ENCODE measurements at regions not wholly inside any gene's neighbourhood (a gene's known extent, or its start where the extent isn't known, plus 50 kb on each side); places are given as distances from the start of the nearest gene placed in this dataset.

DNA sequence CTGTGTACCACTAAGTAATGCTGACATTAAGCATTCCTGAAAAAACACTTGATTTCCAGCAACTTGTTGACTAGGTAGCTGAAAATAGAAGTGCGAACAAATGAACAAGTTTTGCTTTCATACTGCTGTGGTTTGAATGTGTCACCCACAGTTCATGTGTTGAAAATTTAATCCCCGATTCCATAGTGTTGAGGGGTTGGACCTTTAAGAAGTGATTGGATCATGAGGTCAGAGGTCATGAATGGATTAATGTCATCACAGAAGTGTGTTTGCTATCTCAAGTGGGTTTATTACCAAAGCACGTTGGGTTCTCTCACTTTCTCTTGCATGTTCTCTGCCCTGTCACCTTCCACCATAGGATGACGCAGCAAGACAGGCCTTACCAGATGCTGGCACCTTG, 568.5 kb downstream of the UTRN start:
- DNase-seq = peak; percentile 5

DNA sequence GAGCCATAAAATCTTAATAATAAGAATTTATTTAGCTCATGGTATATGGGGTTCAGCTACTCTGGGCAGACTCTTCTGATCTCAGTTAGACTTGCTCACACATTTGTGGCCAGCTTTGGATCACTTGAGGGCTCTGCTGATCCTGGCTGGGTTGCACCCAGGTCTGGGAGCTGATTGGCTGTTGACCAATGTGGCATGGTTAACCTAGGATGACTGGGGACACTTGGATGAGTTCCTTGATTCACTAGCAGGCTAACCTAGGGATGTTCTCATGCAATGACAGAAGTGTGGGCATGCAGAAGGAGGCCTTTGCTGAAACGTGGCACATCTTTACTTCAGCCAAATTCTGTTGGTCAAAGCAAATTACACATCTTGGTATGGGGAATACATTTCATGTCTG, 569.5 kb downstream of the UTRN start:
- no peak for DNase-seq

GRCh38 chr6:144855375-144855774, 570.2 kb downstream of the UTRN start:
- DNase-seq = no peak

- DNase-seq = no peak
These were observed 570.8 kb downstream of the UTRN start for GRCh38 chr6:144855812-144856531.

GRCh38 chr6:144856622-144857021, 571.5 kb downstream of the UTRN start:
- no peak for DNase-seq

DNA sequence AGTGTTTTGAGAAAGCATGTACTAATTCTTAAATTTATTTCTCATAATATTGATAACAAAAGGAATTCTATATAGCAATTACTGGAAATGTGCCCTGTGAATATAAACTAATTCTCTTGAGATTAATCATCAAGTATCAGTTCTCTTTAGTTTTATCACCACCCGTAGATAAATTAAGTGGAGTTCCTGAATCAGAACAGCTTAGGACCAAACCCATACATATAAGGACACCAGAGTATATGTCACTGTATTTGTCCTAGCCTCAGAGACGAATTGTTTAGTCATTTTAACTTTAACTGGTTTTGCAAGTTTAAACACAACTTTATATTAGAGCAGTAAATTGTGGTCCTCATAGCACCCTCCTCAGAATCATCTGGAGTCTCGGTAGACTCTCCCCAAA, 572.0 kb downstream of the UTRN start:
- no peak for DNase-seq

GRCh38 chr6:144862769-144863168, 577.6 kb downstream of the UTRN start:
- no peak for DNase-seq

DNA sequence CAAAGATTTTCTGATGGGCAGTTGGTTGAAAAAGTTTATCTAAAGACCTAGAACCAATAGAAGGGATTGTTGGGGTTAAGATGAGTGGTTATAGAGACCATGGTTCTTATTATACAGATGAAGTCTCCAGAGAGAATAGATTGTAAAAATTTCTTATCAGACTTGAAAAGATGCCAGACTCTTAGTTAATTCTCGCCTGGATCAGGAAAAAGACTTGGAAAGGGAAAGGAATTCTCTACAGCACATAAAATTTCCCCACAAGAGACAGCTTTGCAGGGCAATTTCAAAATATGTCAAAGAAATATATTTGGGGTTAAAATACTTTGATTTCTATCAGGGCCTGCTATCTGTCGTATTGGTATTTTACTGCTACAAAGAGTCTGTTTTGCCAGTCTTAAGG, 582.6 kb downstream of the UTRN start:
- DNase-seq = no peak

GRCh38 chr6:144870782-144871181, 585.6 kb downstream of the UTRN start:
- no peak for DNase-seq

DNA sequence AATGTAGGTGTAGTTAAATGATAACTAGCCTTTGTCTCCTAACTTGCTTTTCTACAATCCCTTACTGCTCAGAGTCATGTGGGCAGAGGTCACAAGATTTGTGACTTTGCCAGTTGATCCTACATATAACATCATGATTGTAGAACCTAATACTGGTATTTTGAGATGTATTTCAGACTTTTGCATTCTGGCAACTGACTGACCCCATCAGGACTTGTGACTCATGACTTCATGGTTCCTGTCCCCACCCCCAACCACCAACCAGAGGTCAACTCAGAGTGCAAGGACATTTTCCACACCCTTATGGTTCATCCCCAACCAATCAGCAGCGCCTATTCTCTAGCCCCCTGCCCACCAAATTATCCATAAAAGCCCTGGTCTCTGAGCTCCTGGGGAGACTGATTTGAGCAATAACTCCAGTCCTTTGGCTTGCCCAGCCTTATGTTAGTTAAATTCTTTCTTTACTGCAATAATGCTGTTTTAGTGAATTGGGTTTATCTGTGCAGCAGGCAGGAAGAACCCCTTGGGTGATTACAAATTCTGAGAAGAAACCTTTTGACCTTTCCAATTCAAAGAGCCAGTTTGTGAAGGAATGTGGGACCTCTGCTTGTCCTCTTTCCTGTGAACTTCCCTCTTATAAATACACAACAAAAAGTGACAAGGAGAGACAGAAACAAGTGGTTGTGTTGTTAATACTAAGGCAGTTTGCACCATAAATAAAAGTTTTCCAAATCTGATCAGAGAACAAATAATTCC, 588.7 kb downstream of the UTRN start:
- DNase-seq = peak; percentile 4

DNA sequence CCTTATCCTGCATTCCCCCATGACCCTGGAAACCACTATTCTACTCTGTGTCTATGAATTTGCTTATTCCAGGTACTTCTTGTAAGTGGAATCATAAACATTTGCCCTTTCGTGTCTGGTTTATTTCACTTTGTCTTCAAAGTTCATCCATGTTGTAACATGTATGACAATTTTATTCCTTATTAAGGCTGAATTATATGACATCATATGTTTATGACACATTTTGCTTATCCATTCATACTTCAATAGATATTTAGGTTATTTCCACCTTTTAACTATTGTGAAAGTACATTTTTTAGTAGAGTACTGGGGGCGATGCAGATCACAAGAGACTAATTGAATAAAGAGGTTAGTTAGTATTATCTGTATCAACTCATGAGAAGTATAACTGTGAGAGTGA, 591.6 kb downstream of the UTRN start:
- no peak for DNase-seq

DNA sequence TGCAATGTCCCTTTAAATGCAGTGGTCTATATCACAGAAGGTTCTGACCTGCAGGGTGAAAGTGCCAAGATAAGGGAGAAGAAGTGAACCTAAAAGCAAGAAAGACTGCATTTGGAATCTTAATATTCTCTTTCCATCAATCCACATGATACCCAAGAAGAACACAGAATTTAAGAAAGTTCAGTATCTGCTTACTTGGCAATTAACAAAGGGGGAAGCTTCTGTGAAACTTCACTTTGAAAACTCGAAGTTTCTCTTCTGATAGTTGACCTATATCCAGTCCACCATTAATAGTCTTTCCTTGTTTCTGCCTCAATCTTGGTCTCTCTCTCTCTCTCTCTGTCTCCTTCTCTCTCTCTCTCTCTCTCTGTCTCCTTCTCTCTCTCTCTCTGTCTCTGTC, 592.0 kb downstream of the UTRN start:
- no peak for DNase-seq

GRCh38 chr6:144878577-144878976, 593.4 kb downstream of the UTRN start:
- no peak for DNase-seq

DNA sequence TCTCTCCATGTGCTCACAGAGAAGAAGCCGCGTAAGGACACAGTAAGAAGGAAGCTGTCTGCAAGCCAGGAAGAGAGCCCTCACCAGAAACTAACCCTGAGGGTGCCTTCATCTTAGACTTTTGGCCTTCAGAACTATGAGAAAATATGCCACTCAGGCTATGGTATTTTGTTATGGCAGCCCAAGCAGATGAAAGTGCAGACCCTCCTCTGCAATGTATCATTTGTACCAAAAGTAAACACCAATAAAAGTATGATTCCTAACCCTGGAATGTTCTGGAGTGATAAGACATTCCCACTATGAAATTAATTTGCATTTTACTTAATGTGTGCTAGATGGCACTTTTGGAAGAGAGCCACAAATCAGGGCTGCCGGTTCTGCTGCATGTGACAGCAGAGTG, 594.3 kb downstream of the UTRN start:
- DNase-seq = no peak

GRCh38 chr6:144882425-144882824, 597.3 kb downstream of the UTRN start:
- no peak for DNase-seq

DNA sequence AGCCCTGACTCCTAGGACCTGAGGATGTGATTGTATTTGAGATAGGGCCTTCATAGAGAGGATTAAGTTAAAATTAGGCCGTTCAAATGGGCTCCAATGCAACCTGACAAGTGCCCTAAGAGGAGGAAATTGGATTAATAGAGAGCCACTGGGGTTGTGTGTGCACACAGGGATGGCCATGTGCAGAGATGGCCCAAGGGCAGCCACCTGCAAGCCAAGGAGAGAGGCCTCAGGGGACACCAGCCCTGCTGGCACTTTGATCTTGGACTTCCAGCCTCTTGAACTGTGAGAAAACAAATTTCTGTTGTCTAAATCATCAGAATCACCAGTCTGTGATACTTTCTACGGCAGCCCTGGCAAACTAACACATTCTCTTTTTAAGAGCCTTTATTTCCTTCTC, 598.8 kb downstream of the UTRN start:
- no peak for DNase-seq

- DNase-seq = no peak
These were observed 600.7 kb downstream of the UTRN start for GRCh38 chr6:144885817-144886216.

DNA sequence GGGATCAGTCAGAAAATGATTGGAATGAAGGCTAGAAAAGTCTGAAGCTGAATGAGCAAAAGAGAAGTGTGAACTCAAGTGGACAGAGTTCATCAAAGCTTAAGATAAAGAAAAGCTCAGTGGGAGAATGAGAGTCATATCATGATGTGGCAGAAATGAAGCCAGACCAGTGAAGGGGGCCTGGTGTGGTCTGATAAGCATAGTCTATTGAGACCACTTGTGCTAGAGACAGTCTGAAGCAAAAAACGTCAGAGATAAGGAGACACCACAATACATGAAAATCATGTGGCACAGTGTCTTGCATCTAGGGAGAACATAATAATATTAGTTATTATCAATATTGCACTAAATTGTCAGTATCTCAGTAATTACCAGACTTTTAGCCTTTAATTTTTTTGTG, 601.5 kb downstream of the UTRN start:
- DNase-seq = no peak

GRCh38 chr6:144888621-144889020, 603.5 kb downstream of the UTRN start:
- no peak for DNase-seq

DNA sequence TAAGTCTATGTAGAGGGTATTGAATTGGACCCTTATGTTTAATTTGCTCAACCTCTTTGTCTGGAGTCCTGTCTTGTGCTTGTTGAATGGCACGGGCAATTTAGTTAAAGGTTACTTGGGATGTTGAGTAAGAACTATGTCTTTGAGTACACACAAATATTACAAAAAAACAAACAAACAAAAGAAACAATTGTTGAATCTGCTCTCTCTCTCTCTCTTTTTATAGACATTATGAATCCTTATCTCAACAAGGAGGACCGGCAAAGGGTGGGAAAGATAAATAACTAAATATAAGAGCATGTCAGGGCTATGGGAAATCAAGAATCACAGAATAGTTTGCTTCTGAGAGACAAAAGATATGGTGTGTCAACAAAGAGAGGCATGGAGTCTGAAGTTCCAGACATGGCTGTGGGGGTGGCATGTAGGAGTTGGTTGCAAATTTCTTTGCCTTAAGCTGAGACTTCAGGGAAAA, 608.6 kb downstream of the UTRN start:
- DNase-seq = no peak

- no peak for DNase-seq
These were observed 609.1 kb downstream of the UTRN start for GRCh38 chr6:144894240-144894639.

DNA sequence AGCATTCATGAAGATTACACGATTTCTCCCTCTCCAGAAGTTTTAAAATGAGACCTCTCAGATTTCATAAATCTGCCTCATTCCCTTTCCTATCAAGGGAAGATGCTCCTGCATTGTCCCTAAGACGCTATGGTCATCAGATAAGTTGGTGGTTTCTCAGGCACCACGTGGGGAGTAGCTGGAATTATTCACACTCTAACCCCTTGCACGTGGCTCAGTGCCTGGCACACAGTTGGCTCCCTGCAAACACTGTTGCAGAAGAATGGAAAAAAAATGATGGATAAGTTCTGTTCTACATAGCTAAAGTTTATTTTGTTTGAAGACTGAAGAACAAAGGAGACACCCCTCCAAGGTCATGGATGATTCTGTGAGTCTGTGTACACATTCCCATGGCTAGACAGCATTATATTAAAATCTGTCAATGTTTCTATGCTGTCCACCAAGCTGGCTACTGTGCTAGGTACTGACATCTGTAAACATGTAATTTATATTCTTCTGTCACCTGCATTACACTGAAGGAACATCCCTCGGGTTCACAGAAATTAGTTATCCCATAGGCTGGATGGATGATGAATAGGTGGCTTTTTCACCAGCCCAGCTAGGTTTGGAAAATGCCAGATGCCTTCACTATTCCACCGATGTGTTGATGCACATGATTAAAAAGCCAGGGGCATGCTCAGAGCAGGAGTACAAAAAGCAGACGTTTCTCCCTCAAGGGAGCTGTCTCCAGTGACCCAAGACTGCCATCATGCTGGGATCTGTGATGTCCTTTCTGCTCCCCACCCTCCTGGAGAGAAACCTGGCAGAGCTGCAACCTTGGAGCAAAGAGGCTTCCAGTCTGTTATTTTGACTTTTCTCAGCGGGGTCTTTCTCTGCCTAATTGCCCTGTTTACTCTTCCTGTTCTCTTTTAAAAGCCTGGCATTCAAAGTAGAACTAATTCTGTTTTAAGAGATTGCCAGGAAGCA, 610.5 kb downstream of the UTRN start:
- no peak for DNase-seq

DNA sequence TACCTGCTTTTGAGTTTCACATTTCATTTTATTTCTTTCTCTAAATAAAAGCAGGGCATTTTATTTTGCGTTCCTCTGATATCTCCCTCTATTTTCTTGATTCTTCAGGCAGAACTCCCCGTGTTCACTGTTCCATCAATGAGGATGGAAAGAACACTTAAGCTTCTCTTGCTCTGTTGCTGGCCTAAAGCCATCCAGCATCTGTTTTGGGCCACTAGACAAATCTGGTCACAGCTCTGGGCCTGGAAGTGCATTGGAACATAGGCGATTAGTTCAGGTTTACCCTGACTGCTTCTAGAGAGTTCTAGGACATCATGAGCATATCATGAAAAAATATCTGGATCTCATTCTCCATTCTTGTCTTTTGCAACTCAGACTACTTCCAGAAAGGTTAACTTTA, 611.2 kb downstream of the UTRN start:
- no peak for DNase-seq

Data from inflammatory macrophage treated with lipopolysaccharide for 4 hours (primary cell).